Mammary epithelial cell (primary cell): ENCODE measurements at regions not wholly inside any gene's neighbourhood (a gene's known extent, or its start where the extent isn't known, plus 50 kb on each side); places are given as distances from the start of the nearest gene placed in this dataset.

Experiments
- EZH2 ChIP-seq: IDR thresholded peaks from 2 replicates; pipeline ENCODE4 v1.6.1; 2012; ENCODE audit warnings: low read length, inconsistent platforms, borderline replicate concordance
- TF ChIP-seq, protein P1 (sequence below), 2 donors: IDR thresholded peaks in 1 of 2; conservative IDR thresholded peaks in 1 of 2; 2 replicates each; pipeline ENCODE4 v1.5.1; 2011 to 2012; ENCODE audit warnings: inconsistent platforms in 2 of 2, low read length in 2 of 2, mild to moderate bottlenecking in 2 of 2, control low read depth in 1 of 2, low read depth in 1 of 2; ENCODE audit not compliant: insufficient read depth in 1 of 2; ENCODE audit errors: extremely low read depth in 1 of 2

DNA sequence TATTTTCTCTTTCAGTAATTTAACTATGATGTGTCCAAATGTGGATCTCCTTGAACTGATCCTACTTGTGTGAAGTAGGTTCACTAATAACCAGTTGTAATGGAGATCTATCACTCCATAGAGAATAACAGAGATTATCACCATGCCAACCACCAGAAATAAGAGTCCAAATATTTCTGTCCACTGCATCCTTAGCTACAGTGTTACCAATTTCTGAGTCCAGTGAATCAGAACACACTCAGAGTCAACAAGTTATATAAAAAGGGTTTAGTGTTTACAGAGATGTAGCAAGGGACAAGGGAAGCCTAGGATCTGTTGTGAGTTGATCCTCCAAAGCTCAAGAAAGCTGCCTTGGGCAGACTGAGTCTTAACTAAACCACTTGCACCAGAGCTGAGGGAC lies 882.8 kb downstream of the TBC1D32 start:
- TF ChIP-seq, protein P1, sequence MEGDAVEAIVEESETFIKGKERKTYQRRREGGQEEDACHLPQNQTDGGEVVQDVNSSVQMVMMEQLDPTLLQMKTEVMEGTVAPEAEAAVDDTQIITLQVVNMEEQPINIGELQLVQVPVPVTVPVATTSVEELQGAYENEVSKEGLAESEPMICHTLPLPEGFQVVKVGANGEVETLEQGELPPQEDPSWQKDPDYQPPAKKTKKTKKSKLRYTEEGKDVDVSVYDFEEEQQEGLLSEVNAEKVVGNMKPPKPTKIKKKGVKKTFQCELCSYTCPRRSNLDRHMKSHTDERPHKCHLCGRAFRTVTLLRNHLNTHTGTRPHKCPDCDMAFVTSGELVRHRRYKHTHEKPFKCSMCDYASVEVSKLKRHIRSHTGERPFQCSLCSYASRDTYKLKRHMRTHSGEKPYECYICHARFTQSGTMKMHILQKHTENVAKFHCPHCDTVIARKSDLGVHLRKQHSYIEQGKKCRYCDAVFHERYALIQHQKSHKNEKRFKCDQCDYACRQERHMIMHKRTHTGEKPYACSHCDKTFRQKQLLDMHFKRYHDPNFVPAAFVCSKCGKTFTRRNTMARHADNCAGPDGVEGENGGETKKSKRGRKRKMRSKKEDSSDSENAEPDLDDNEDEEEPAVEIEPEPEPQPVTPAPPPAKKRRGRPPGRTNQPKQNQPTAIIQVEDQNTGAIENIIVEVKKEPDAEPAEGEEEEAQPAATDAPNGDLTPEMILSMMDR (conservative IDR thresholded peaks at IDR 0.05 in 1 of 2, IDR thresholded peaks at IDR 0.05 in 1 of 2; ENCODE audit: extremely low read depth in 1 of 2, insufficient read depth in 1 of 2, low read depth in 1 of 2, low read length in 2 of 2): no peak
- TF ChIP-seq EZH2: no peak
